Stimulated activated CD4-positive, alpha-beta T cell treated with anti-CD3 and anti-CD28 coated beads, TNF-alpha, amount 100 ng/mL, for 1 hour (primary cell): ENCODE measurements at regions not wholly inside any gene's neighbourhood (a gene's known extent, or its start where the extent isn't known, plus 50 kb on each side); places are given as distances from the start of the nearest gene placed in this dataset.

ENCODE experiments used
- DNase-seq, 3 donors: peaks; one replicate each; pipeline ENCODE4 v3.0.0-alpha.2; 2020; ENCODE audit warnings: low read depth in 3 of 3, low spot score in 1 of 3

DNA sequence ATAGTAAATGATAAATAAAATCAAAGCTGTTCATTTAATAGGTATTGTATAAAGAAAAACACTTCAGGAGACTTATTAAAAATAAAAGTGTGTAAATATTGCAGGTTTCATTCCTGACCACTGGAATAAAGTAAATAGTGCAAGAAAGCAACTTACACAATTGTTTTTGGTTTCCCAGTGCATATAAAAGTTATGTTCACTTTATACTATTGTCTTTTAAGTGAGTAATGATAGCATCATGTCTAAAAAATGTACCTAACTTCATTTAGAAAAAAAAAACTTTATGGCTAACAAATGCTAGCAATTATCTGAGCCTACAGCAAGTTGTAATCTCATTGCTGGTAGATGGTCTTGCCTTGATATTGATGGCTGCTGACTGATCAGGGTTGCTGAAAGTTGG is 726.6 kb upstream of the POU3F2 start:
- DNase-seq, result no peak

DNA sequence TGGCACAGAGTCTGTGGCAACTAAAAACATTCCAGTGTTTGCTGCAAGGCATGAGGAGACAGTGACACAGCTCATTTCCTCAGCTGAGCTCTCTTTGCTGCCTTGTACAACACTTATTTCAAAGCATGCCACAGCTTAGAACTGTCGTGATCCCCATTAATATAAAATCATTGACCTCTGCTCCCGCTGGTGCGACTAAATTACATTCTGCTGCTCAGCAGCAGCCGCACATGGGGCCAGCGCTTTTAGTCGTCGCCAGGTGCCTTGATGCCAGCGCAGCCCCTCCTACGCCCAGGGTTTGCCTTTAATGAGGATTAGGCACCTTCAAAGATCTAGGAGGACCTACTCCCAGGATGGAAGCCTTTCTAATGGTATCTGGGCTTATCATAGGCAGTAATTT is 717.9 kb upstream of the POU3F2 start:
- DNase-seq, result no peak

DNA sequence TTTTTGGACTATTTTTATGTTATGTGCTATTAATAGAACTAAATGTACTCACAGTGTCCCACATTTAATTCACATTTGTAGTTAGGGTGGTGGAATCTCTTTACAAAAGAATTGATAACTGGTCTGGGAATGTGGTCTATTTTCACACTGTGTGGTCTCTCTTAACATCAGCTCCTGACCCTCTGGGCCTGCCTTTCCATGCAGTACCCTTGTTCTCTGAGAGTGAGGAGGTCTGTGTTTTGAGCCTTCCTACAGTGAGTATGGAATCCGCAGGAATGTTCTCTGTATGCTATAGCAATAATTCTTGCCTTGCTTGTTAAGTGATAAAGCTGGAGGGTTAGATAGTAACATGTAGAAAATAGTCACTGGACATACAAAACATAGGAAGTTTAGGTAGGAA is 717.3 kb upstream of the POU3F2 start:
- no peak for DNase-seq

DNA sequence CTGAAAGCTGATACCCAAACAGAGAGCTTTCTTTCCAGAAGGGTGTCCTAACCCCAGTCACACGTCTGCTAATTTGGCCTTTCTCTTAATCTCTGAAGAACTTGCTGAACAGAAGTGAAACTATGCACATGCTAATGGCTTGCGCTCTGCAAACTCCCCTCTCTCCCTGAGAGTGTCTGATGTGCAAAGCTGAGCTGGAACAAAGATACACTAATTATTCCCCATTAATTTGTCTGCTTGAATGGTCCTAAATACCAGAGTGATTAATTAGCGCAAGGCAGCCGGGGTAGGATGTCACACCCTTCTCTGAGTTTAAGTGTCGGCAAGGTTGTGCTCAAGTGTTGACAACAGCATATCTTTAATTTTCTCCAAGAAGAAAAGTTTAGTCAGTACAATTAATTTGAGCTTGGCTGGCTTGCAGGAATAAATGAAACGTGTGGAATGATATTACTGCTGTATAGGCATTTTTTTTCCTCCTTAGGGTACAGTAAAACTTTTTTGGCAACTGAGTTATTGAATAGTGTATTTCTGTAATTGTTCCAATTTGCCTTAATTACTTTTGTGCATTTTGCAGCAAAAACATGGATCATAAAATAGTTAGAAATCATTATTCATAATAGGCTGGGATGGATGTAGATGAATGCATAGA is 715.9 kb upstream of the POU3F2 start:
- no peak for DNase-seq

DNA sequence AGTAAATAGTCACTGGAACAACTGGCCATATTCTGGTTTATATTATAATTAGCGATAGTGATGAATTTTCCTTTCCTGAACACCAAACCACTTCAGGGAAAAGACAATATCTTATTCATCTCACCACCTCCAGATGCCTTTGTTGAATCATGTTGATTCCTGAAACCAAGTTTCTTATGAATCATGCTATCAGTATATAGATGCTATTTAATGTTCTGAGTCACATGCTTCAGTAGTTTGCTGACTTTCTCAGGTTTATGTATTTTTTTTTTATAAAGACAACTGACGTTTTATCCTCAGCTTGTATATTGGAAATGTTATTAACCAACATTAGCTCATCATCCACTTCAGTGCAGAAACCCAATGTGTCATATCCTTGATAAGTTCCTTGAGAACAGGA is 710.2 kb upstream of the POU3F2 start:
- no peak for DNase-seq

DNA sequence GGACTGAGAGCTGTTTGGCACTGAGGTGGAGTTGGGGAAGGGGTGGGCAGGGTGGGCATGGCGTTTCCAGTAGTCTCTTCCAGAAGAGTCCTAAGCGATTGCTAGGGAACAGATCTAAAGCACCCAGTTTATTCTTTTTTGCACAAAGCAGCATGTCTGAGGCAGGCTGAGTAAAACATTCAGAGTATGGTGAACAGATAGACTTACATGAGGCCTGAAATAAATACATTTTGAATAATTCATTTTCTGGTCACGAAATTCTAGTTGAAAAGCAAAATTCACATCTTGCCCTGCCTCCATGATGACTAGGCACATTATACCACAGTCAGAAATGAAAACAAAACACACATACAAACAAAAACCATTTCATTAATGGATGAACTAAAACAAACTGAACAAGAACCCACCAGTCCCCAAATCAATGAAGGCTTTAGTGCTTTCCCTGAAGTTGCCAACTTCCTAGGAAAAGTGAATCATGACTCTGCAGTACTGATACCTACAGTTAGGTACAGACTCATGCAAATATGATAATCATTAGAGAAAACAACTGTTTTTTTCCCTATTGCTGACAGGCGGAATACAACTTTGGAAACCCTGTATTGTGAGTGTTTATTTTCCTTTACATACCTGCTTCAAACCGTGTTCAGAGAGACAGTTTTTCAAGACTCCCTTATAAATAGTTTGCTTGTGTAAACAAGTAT is 702.9 kb upstream of the POU3F2 start:
- DNase-seq, result no peak

DNA sequence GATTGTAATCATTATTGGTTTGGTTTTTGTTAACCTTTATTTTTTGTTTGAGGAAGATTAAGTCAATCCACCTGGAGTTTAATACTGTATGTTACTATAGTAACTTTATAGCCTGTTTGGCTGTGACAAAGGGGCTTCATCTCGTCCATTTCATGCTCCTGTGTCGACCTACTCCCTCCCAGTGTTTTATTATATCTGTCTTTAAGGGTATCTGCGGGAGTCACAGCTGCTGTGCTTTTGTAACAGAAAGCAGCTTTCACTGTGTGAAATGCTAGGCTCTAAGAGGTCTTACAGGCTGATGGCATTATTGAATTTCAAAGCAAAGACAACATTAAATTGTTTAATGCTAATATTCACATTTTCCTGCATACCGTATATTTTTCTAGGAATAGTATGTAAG is 698.0 kb upstream of the POU3F2 start:
- DNase-seq, result no peak

DNA sequence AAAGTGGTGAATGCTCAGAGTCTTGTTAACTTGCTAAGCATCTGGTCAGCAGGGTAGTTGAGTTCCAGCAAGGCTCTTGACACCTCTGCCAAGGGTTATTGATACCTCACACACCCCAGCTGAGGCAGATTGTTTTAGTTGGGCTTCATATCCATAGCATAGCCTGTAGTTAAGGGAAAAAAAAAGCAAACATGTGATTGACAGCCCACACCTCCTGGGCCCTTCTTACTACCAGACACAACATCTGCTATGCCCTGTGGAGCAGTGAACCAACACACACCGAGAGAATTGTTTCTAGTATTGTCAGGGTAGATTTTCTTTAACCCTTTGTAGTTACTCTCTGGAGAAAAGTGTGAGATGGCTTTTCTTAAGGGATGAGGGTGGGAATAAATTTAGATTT is 697.0 kb upstream of the POU3F2 start:
- no peak for DNase-seq

DNA sequence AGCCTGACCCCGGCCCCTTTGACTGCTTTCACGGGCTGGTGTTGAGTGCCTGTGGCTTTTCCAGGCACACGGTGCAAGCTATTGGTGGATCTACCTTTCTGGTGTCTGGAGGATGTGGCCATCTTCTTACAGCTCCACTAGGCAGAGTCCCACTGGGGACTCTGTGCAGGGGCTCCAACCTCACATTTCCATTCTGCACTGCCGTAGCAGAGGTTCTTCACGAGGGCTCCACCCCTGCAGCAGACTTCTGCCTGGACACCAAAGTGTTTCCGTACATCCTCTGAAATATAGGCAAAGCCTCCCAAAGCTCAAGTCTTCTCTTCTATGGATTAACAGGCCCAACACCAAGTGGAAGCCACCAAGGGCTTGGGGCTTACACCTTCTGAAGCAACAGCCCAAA is 691.5 kb upstream of the POU3F2 start:
- no peak for DNase-seq

DNA sequence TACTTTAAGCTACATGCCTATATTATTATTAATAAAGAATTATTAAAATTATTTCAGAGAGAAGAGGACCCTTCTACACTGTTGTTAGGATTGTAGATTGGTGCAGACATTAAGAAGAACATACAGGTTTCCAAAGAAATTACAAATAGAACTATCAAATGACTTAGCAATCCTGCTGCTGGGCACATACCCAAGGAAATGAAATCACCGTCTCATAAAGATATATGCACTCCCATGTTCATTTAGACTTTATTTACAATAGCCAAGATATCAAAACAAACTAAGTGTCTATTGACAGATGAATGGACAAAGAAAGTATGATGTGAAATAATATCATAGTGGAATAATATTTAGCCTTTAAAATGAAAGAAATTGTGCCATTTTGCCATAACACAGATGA is 687.7 kb upstream of the POU3F2 start:
- DNase-seq, result no peak

DNA sequence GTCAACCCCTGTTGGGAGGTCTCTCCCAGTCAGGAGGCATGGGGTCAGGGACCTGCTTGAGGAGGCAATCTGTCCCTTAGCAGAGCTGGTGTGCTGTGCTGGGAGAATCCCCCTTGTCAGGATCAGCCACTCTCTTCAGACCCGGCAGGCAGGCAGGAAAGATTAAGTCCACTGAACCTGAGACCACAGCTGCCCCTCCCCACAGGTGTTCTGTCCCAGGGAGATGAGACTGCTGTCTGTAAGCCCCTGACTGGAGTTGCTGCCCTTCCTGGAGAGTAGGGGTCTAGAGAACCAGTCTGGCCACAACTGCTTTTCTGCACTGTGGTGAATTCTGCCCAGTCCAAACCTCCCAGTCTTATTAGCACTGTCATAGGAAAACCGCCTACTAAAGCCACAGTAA is 677.8 kb upstream of the POU3F2 start:
- no peak for DNase-seq

DNA sequence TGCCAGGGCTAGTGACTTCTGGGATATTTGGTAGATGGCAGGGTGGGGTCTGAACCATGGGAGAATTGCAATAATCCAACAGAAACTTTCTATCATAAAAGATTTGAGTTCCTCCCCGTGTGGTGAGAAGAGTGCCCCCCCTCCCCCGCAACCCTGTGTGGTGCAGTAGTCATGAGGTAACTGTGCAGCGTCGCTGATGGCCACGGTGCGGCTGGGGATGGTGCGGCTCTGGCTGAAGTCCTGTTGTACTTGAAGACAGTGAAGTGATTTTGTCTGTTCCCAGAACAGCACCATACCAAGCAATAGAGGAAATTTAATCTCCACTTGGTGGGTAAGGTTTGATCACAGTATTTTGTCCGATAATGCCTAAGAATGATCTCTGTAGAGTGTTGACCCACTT is 654.8 kb upstream of the POU3F2 start:
- no peak for DNase-seq

DNA sequence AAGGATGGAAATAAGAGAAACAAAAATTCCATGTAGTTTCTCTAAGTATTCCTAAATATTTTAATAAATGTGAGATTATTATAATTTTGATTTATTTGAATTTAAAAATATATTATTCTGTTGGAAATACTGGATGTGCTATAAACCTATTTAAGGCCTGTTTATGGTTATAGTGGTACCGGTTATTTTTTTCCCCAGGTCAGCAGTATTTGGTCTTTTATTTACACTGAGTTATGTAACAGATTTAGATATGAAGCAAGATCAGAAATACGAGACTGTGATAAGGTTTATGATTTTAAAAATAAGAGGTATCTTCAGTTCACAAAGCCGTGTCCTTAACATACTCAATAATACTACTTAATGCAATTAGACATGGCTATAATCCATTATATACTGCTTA is 634.3 kb upstream of the POU3F2 start:
- no peak for DNase-seq

DNA sequence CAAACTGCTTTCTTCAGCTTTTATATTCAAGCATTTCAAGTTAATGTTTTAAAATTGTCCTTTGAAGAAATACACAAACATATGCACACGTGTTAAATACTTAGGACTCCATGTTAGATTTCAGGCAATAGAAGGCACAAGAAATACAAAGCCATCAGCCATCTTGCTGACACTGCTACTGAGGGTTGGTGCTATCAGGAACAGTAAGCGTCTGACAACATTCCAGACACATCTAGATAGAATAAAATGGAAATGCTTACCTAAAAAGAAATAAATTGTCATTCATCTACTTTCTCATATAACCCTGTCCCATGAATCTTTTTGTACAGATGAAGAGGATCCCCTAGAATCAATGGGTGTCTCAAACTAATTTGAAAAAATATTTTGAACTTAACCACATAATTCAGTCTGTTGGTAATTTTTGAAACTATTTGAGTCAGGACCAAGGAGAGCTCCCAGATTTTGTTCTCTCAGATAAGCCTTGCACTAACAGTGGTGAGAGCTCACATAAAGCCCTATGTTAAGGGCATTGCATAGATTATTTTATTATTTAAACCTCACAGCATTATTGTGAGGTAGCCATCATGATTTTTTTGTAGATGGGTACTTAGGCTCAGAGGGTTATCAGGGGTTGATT is 631.1 kb upstream of the POU3F2 start:
- no peak for DNase-seq

DNA sequence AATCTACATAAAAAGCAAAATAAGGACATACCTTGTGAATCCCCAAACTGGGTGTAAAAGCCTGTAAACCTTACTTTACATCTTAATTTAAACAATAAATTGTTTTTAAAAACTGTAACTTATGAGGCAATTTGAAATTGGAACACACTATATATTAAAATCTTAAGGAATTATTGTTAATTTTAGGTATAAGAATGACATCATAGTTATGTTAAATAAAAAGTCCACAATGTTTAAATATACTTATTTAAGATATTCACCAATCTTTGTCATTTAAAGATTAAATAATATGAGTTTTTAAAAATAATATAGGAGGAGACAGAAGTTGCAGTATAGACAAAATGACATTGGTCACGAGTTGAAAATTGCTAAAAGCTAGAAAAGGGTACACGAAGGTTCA is 621.9 kb upstream of the POU3F2 start:
- no peak for DNase-seq

DNA sequence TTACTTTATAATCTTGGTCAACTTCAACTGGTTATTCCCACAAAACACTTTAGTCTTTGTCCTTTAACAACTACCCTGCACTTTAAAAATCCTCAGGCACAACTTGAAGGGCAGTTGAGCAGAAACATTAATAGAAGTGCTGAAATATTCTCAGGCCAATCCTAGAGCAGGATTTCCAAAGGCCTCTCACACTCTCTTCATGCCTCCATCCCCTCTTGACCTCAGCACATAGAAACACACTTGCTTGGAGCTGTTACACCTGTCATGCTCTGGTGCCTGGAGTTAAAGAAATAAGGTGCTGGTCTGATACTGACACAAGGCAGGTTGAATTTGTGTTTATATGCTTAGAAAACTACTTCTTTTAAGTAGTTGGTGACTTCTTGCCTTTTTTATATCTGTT is 618.8 kb upstream of the POU3F2 start:
- no peak for DNase-seq

DNA sequence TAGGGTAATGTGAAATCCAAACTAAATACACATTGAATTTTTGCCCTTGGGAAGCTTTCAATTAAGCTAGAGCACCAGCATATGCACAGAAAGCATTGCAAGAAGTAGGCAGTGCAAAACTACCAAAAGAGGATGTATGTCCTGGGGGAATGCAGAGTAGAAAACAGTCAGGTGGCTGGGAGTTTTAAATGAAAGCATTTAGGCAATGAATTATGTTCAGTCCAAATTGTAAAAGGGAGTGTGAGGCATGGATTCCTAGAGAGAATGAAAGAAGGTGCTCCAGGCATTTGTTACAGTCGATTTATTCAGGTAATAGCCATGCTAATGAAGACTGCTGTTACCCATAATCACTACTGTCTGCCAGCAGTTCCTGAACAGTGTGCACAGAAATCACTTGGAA is 604.1 kb upstream of the POU3F2 start:
- DNase-seq, result no peak

DNA sequence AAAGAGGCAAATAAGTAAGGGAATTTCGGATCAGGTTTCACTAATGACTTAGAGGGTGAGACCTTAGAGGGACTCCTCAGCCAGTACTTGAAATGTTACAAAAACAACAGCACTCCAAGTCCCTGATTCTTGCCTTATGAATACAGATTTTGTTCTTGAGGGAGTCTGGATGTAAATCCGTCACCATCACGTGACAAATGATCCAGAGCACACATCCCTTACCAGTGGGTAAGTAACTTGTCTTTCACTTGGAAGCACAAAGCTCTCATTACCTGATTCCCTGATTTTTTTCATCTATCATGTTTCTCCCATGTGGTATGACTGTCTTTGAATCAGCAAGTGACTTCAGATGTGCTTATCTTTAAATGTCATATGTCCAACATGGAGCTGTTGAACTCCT is 595.3 kb upstream of the POU3F2 start:
- DNase-seq, result no peak

DNA sequence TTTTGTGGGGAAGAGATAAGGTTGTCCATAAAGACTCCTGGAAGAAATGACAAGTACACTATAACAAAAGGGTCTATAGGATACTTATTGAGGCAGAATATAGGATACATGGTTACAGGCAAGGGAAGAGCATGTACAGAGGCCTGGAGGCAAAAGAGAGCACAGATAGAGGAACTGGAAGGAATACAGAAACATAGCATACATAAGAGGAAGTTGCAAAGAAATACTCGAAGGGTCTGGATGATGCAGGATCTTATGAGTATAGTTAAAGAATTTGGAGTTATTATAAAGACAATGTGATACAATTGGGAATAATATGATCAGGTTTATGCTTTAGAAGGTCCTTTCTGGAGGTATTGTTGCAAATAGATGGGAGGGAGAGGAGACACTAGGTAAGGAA is 592.7 kb upstream of the POU3F2 start:
- no peak for DNase-seq

DNA sequence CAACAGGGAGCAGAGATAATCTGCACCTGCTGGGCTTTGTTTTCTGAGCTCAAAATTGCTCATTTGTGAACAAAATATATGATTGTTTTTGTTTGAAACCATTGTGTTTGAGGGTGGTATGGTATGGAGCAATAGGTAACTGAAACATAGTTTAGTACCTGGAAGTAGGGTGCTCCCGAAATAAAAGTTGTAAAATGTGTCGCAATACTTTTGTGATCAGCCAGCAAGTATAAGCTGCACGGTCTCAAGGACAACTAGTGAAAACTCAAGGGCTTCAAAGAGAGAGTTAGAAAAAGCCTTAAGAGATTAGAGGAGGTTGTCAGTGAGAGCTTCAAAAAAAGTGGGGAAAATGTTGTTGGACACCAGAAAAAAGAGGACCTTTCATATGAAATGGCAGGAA is 579.8 kb upstream of the POU3F2 start:
- no peak for DNase-seq

DNA sequence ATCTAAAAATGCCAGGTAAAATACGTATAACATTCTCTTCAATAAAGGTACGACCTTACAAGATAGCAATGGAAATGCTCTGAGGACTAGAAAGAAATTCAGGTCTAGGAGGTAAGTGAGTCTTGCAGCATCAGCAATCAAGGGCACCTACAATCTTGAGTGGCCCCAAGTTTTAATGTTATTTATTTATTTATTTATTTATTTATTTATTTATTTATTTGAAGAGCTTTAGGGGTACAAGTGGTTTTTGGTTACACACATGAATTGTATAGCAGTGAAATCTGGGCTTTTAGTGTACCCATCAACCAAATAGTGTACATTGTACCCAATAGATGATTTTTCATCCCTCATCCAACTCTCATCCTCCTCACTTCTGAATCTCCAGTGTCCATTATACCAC is 574.0 kb upstream of the POU3F2 start:
- no peak for DNase-seq

DNA sequence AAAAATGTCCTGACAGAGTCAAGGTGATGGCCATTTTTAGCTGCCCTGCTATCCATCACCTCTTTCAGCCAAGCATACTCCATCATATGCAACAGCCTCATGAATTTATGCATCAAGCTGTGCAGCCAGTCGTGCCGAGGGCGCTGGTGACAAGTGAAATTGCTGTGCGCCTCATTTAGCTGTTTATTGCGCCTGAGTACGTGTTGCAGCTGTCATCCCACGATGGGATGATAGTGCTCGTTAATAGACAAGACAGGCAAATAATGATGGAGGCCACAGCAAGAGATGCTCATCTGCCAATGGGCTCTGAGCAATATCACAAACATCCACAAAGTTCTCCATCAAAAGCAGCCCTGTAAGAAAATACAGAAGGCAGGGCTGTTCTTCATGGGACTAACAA is 562.3 kb upstream of the POU3F2 start:
- DNase-seq, result no peak

DNA sequence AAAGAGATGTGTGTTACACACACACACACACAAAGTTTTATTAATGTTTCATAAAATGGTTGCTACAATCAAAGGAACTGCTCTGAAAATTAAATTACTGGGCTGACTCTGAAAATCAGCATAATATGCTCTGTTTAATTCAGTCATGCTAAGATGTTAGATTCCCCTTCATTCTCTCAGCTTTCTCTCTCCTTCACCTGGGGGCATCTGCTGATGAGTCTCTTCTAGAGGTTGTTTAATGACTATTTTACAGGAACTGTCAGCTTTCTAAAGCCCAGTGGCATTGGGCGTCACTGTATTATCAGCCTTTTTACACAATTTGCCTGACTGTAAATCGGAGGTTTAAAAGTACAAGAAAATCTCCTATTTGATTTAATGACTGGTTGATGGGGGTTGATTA is 559.7 kb upstream of the POU3F2 start:
- DNase-seq, result no peak
